Femur (tissue), 1 donor: ENCODE measurements at regions not wholly inside any gene's neighbourhood (a gene's known extent, or its start where the extent isn't known, plus 50 kb on each side); places are given as distances from the start of the nearest gene placed in this dataset.

Source experiments
- DNase-seq: peaks from one replicate; pipeline ENCODE4 v3.0.0-alpha.2; 2017

- DNase-seq = no peak
These were observed 238.0 kb upstream of the SALL3 start for GRCh38 chr18:78741381-78742217.

- DNase-seq = no peak
These were observed 237.3 kb upstream of the SALL3 start for GRCh38 chr18:78742218-78742745.

GRCh38 chr18:78743078-78743477 is 236.5 kb upstream of the SALL3 start:
- DNase-seq = no peak

- peak; percentile 5 for DNase-seq
These were observed 228.0 kb upstream of the SALL3 start for GRCh38 chr18:78751664-78752063.

GRCh38 chr18:78753240-78753639 is 226.4 kb upstream of the SALL3 start:
- DNase-seq = peak; percentile 18

GRCh38 chr18:78754311-78755043 is 225.1 kb upstream of the SALL3 start:
- peak; percentile 10 for DNase-seq

- DNase-seq = peak; percentile 3
These were observed 222.6 kb upstream of the SALL3 start for GRCh38 chr18:78757014-78757413.

- DNase-seq = no peak
These were observed 221.1 kb upstream of the SALL3 start for GRCh38 chr18:78758496-78758895.

GRCh38 chr18:78762753-78763152 is 216.9 kb upstream of the SALL3 start:
- no peak for DNase-seq

- DNase-seq = no peak
These were observed 215.1 kb upstream of the SALL3 start for GRCh38 chr18:78764544-78764943.

GRCh38 chr18:78765142-78765541 is 214.5 kb upstream of the SALL3 start:
- DNase-seq = no peak

- no peak for DNase-seq
These were observed 213.9 kb upstream of the SALL3 start for GRCh38 chr18:78765637-78766281.

- no peak for DNase-seq
These were observed 212.7 kb upstream of the SALL3 start for GRCh38 chr18:78766651-78767533.

GRCh38 chr18:78767648-78768071 is 212.0 kb upstream of the SALL3 start:
- no peak for DNase-seq

GRCh38 chr18:78768221-78768620 is 211.4 kb upstream of the SALL3 start:
- no peak for DNase-seq

GRCh38 chr18:78768656-78769501 is 210.7 kb upstream of the SALL3 start:
- DNase-seq = no peak

GRCh38 chr18:78769502-78770105 is 210.0 kb upstream of the SALL3 start:
- DNase-seq = no peak

GRCh38 chr18:78770139-78770822 is 209.3 kb upstream of the SALL3 start:
- DNase-seq = no peak

GRCh38 chr18:78770823-78771139 is 208.8 kb upstream of the SALL3 start:
- no peak for DNase-seq
